ENCODE measurements at regions not wholly inside any gene's neighbourhood (a gene's known extent, or its start where the extent isn't known, plus 50 kb on each side); places are given as distances from the start of the nearest gene placed in this dataset.
"Not testable (repeated sequence)": the region's sequence is repeated elsewhere in the genome, so short reads cannot be mapped to it uniquely, and the experiment has no call there.

DNA sequence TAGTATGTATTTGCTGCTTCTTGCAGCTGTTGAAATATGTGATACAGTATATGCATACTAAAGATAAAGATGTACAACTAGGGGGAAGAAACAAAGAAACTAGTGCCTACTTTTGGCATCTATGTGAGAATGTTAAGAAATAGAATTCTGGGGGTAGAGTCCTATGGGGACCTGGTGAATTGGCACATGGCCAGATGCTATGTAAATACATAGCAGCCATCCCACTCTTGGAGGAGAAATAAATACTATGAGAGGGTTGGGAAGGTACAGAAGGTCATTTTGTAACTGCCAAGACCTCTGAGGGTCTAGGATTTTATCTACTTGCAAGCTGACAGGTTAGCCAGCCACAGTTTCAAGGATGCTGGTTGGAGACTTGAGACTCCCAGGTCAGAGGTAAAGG, 298.3 kb upstream of the TBL1XR1 start:
- H3K27me3 ChIP-seq: no peaks in the 10 kb centered on the region
- peaks cover 6% of the 10 kb centered on the region for H3K4me1 ChIP-seq
- TF ChIP-seq, protein P1, sequence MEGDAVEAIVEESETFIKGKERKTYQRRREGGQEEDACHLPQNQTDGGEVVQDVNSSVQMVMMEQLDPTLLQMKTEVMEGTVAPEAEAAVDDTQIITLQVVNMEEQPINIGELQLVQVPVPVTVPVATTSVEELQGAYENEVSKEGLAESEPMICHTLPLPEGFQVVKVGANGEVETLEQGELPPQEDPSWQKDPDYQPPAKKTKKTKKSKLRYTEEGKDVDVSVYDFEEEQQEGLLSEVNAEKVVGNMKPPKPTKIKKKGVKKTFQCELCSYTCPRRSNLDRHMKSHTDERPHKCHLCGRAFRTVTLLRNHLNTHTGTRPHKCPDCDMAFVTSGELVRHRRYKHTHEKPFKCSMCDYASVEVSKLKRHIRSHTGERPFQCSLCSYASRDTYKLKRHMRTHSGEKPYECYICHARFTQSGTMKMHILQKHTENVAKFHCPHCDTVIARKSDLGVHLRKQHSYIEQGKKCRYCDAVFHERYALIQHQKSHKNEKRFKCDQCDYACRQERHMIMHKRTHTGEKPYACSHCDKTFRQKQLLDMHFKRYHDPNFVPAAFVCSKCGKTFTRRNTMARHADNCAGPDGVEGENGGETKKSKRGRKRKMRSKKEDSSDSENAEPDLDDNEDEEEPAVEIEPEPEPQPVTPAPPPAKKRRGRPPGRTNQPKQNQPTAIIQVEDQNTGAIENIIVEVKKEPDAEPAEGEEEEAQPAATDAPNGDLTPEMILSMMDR (IDR thresholded peaks at IDR 0.05): no peak
- no peak for TF ChIP-seq POLR2A (IDR thresholded peaks at IDR 0.05)
- H3K9me3 ChIP-seq: no peaks in the 10 kb centered on the region
- no peaks in the 10 kb centered on the region for H3K36me3 ChIP-seq (ENCODE audit: low read depth, missing control alignments)
- H3K27ac ChIP-seq: no peak overlapping the region
- intact Hi-C loops (cut with DNase I; ENCODE audit: low total_unique reads): no loop called here
- no peak for DNase-seq
- H3K4me3 ChIP-seq: no peak overlapping the region

DNA sequence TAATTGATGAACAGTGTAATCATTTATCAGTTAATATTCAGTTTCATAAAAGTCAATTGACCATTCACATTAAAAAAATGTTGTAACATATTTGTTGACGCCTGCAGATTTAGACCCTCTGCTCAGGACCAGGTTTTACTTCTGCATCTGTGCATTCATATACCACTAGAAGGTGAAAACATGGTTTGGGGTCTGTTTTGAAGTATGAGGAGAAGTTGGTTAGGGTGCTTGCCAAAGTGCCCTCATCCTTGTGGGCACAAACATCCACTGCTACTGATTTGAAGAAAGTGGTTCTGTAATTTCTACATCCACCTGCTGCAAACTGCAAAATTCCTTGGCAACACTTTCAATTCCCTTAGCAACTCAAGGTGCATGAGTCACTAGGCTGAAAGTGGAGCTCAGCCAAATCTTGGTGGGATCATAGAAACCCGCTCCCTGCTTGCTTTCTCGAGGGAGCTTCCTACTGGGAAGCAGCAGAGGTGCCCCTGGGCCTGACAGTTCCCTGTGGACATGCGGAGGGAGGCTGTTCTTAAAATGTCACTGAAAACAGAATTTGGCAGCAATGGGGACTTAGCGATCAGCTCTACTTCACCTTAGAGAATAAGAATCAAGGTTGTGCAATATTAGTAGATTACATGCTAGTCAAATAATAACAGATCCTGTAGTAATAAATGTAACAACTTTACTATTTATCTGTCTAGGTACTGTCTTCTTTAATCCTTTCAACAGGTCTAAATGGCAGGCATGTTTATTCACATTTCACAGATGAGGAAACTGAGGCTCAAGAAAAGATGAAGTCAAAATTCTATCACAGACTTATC, 301.0 kb upstream of the TBL1XR1 start:
- intact Hi-C loops (cut with DNase I; ENCODE audit: low total_unique reads): no loop called here
- Histone ChIP-seq H3K27me3 (no peaks in the 10 kb centered on the region), H3K27ac (no peak overlapping the region), H3K36me3 (ENCODE audit: low read depth, missing control alignments) (no peaks in the 10 kb centered on the region), H3K4me3 (no peak overlapping the region), H3K9me3 (no peaks in the 10 kb centered on the region), H3K4me1 (no peaks in the 10 kb centered on the region)
- DNase-seq: no peak
- WGBS, 2 donors: 77% methylated on average over 5 of the region's 5 CpGs
- TF ChIP-seq, protein P1 (IDR thresholded peaks at IDR 0.05): no peak
- no peak for TF ChIP-seq POLR2A (IDR thresholded peaks at IDR 0.05)

DNA sequence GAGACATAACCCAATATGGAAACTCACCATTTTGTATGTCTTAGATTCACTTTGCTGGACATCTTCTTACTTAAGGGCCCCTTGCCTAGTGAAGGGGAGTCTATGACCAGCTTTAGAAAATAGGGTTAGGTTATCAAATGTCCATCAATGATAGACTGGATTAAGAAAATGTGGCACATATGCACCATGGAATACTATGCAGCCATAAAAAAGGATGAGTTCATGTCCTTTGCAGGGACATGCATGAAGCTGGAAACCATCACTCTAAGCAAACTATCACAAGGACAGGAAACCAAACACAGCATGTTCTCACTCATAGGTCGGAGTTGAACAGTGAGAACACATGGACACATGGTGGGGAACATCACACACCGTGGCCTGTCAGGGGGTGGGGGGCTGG, 301.8 kb upstream of the TBL1XR1 start:
- WGBS, 2 donors: 60 to 89% methylated on average over 1 to 2 of the region's 2 CpGs
- intact Hi-C loops (cut with DNase I; ENCODE audit: low total_unique reads): not testable (repeated sequence)

DNA sequence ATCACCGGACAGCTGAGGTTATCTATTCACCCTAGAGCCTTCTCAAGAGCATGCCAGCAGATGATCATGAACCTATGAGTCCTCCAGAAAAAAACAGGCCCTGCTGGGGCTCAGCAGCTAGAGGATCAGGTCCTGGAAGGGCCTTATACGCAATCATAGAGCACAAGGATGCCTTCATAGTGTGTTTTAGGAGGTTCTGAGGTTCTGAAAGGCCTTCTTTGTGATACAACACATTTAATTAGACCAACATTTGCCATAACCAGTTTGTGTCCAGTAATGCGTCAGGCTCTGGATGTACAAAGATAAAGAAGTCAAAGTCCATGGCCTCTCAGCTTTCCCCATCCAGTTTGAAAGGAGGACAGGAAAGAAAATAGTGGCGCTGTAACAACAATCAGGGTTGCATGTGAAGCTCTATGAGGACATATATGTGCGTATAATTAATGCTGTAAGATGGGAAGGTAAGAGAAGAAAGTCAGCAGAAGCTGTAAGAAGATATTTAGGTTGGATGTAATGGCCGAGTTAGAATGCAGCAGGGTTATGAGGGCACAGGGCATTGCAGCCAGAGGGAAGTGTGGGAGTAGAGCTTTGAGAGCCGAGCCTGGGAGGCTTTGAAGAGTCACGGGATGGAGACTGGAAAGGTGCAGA, 302.6 kb upstream of the TBL1XR1 start:
- Histone ChIP-seq H3K27ac (no peak overlapping the region), H3K9me3 (no peaks in the 10 kb centered on the region), H3K36me3 (ENCODE audit: low read depth, missing control alignments) (no peaks in the 10 kb centered on the region), H3K4me3 (no peak overlapping the region), H3K27me3 (no peaks in the 10 kb centered on the region), H3K4me1 (no peaks in the 10 kb centered on the region)
- DNase-seq: no peak
- TF ChIP-seq POLR2A (IDR thresholded peaks at IDR 0.05): no peak
- TF ChIP-seq, protein P1 (IDR thresholded peaks at IDR 0.05): no peak
- WGBS, 2 donors: 76 to 80% methylated on average over 8 of the region's 8 CpGs
- intact Hi-C loops (cut with DNase I; ENCODE audit: low total_unique reads): no loop called here

More for the DNA sequence above, 301.8 kb upstream of the TBL1XR1 start:
- DNase-seq; H3K36me3 ChIP-seq (ENCODE audit: low read depth, missing control alignments); H3K27me3 ChIP-seq; H3K9me3 ChIP-seq; H3K4me3 ChIP-seq; H3K4me1 ChIP-seq; H3K27ac ChIP-seq: not testable (repeated sequence)

DNA sequence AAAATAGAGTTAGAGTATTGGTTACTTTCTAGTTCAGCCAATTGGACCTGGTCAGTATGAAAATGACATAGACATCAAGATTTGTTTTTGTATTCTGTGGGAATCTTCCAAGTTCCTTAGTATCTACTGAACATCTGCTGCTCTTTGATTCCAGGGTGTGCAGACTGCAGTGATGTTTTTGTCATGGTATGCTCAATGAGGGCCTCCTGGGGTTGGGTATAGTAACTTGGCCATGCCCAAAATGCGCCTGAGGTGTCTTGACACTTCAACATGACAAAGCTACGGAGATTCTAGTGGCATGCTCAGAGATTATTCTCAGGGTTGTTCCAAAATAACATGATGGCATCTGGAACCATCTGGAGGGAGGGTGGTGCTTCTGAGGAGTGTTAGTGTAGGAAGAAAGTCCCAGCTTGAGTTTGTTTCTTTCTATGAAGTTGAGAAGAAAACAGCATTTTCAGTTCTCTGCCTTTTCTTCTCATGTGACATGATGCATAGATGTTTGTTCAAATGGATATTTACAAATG, 313.5 kb upstream of the TBL1XR1 start:
- peaks cover 6% of the 10 kb centered on the region for H3K4me1 ChIP-seq
- H3K27me3 ChIP-seq: no peaks in the 10 kb centered on the region
- no peak overlapping the region for H3K27ac ChIP-seq
- TF ChIP-seq, protein P1 (IDR thresholded peaks at IDR 0.05): no peak
- no peak for TF ChIP-seq POLR2A (IDR thresholded peaks at IDR 0.05)
- H3K36me3 ChIP-seq (ENCODE audit: low read depth, missing control alignments): no peaks in the 10 kb centered on the region
- H3K9me3 ChIP-seq: no peaks in the 10 kb centered on the region
- no peak for DNase-seq
- 90 to 95% methylated on average over 2 of the region's 2 CpGs for WGBS, 2 donors
- intact Hi-C loops (cut with DNase I; ENCODE audit: low total_unique reads): no loop called here
- H3K4me3 ChIP-seq: no peak overlapping the region

Data from testis (tissue), 2 donors.